GM18526 (cell line): ENCODE measurements at regions not wholly inside any gene's neighbourhood (a gene's known extent, or its start where the extent isn't known, plus 50 kb on each side); places are given as distances from the start of the nearest gene placed in this dataset.

ENCODE experiments used
- POLR2A ChIP-seq: IDR thresholded peaks from 3 replicates; pipeline ENCODE4 v1.6.1; 2011; ENCODE audit not compliant: insufficient read length; ENCODE audit errors: extremely low read depth

DNA sequence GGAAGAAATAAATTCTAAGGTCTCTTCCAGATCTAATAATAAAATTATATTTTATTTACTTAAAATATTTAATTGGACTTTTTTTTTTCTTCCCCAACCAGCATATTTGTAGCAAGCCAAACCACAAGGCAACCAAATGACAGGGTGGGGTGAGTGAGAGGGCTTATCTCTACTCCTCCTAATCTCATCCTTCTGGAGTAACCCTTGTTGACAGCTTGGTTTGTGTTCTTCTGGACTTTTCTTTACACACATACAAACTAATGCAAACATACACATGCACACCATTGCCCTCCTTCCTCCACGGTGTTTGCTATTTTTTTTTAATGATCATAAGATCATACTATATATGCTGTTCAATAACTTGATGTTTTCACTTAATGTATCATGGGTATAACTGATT lies 383.1 kb downstream of the DLEU7 start:
- TF ChIP-seq POLR2A: no peak

DNA sequence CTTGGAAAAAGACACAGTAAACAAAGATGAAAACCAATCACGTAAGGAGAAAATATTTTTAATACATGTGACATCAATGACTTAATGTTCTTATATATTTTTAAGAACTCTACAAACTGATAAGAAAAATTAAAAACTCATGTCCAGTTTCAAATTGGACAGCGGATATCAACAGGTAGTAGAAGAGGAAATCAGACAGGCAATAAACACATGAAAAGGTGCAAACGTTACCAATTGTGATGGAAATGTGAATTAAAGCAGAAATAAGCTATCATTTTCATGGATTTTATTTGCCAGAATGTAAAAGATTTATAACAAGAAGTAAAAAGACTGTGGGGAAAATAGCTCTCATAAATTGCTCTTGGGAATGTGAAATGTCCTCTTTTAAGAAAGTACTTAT lies 382.3 kb downstream of the DLEU7 start:
- TF ChIP-seq POLR2A: no peak

DNA sequence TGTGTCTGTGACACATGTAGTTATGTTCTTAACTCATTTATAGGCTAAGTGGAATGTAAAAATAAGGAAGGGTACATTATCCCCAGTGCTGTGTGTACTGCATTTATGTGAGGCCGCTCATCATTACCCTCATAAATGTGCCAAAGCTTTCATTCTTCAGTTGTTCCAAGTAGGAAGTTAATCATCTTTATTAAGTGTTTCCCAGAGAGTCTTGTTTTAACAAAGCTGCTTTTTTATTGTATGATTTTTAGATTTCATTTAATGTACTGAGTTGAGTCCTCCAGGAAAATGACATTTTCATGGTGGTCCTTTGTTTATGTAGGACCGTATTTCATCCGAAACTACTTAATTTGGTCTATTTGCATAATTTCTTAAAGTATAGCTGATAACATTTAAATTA lies 379.8 kb downstream of the DLEU7 start:
- no peak for TF ChIP-seq POLR2A

DNA sequence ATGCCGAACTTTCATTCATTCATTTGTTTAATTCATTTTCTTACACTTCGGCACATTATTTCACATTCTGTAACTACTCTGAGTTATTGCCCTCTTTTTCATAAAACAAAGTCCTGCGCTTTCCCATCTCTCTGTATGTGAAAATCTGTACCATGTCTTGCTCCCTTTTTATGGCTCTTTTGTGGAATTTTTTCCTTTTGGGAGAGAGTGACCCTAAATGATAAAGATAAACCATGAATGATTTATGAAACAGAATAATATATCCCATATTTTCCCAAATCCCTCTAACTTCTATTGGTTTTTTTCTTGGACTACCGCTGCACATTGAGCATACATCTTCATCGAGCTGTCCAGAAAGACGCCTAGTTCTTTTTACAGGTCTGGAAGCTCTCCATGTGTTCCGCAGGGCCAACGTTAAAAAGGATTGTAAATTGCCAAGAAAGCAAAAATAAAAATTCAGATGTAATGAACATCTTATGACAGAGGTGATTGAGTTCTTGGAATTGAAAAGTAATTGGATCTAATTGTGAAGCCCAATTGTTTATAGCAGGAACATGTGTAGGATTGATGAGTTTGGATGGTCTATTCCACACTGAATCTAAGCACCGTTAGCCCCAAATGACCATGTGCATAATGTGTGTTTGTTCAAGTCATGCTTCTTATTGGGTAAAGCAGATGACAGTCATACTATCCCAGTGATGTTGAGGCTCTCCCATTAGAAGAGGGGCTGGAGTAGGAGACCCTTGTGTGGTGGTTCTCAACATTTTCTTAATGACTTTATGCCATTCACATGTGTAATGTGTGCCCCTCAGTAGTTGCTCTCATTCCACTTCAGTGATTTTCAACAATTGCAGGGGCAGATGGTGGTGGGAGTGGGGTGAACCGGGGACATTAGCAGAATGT lies 378.9 kb downstream of the DLEU7 start:
- TF ChIP-seq POLR2A: no peak

DNA sequence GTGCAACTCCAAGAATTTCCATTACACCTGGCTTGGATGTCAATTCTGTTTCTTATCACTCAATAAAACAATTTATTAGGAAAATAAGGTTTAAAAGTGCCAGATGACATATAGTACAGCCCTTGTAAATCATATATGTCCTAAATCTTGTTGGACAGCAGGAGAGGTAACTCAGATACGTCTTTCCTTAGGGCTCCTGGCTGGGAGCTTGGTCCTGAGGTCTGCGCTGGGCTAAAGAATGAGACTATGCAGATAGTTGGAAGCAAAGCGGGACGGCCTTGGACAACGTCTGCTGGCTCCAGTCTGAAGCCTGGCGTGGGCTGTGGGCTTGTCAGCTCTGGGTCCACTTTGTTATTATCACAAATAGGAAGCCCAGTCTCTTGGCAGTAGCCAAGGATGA lies 377.0 kb downstream of the DLEU7 start:
- TF ChIP-seq POLR2A: no peak

DNA sequence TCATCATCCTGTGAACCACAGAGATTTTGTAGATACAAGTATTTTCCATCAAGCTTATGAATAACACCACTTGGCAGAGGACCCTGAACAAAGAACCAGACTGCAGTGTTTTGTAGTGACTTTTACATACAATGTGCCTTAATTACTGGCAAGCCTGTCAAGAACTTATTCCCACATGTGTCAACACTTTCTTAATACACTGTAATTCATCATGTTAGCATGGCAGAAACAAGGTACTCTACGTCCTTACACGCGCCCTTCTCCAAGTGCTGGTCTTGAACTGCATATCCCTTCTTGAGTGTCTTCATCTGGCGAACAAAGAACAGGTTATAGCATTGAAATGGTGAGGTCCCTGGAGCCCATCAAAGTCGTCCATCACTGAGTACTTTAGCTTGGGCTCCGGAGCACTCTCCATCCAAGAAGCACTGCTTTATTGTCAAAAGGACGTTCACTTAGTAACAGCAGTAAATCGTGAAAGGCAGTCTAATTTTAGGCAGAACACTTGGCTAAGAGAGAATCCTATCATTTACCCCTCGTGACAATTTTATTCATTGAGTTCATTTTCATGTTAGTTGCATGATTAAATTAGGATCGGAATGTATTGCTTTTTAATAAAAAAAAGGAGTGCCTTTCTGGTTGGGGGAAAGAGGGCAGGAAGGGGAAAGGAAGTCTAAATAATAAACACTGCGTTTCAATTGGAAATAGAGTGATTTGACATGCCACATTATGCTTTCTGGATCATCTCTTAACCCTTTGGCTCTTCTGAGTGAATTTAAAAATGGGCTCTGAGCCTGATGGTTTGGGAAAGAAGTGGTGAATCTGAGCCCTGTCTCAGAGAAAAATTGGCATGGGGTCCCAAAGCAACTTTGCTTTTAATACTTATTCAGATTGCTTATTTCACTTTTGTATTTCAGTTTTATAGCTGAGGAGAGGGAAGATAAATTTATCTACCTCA lies 376.1 kb downstream of the DLEU7 start:
- TF ChIP-seq POLR2A: no peak

DNA sequence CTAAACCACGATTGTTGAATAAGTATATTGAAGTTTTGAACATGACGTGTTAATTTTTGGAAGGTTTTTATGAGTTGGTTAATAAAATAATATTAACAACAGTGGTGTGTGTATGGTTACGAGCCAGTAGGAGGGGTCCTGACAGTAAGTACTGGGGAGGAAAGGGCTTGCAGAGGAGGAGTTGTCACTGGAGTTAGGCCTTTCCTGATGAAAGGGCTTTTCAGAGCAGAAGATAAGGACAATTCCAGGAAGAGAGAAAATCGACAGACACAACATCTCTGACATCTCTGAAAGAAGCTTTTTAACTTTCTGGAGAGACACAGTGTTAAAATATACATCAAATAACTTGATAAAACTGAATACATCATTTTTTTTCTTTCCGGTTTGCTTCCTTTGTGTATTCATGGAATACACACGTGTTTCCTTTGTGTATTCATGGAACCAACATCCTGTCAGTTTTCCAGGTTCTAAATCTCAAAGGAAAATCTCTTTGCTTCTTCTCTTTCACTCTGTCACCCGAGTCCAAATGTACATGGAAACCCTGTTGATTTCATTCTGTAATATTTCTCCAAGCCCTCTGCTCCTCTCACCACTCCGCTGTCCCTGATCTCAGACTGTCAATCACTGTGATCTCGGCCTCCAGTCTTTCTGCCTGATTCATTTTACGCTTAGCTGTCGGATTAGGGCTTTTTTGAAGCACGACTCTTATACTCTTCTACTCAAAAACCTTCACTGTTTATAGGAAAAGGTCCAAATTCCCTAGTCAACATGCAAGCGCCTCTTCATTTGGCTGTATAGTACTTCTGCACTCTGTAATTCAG lies 374.4 kb downstream of the DLEU7 start:
- TF ChIP-seq POLR2A: no peak

DNA sequence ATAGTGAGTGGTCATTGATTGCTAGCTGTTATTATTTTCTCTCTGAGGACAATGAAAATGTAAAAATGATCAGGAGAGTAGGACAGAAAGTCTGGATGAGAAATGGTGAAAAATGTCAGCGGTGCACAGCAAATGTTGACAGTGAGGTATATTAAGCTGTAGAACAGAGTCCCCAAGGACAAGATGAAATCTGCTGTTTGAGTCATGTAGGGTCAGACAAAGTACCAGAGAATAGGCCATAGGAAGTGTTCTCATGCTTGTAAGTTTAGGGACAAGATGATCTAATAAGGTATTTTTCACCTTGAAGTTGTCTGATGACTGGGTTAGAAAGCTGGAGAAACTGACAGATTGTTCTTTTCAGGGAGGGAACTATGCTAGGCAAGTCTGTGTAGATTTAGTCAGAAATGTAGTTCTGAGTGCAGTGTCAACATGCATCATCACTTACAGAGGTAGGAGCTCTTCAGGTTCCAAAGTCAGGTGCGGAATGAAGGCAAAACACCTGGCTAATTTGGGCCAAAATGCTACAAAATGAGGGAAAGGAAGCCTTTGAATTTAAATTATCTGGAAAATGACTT lies 369.3 kb downstream of the DLEU7 start:
- no peak for TF ChIP-seq POLR2A

DNA sequence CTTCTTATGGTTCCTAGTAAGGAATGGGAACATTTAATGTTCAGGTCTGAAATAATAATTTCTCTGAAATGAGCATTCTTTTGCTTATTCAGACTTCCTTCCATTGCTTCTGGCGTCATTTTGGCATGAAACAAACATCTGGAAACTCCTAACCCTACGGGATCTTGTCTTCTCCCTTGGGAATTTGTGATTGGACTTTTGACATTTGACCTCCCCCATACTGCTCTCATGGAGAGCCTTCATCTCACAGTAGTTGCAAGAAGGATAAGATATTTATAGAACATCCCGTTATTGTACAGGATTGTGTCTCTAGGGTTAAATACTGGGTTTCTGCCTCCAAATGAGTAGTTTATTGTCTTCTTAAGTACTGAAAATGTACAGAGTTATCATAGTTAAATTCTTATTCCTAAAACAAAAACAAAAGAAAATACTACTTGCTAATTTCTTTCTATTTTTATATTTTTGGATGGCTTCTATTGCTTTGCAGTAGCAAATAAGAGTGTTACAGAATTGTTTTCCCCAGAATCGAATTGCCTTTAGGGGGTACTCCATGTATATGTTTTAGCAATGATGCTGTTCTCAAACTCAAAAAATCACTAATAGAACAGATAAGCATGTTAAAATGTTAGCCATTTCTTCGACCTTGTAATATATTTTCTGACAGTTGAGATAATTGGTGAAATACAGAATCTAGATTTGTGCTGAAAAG lies 366.8 kb downstream of the DLEU7 start:
- TF ChIP-seq POLR2A: no peak

DNA sequence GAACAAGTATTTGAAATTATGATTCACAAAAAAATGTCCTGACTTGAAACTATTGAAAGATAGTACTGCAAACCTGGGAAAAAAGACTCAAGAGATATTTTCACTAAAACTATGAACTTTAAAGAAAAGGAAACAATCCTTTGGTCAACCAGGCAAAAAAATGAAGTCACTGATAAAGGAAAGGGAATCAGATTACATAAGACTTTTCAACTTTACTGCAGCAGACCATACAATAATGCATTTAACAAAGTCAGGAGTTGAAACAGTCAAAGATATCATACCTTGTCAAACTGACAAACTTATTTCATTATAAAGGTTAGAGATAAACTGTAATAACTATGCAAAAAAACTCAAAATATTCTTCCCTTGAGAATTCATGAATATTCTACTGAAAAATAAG lies 361.6 kb downstream of the DLEU7 start:
- TF ChIP-seq POLR2A: no peak

DNA sequence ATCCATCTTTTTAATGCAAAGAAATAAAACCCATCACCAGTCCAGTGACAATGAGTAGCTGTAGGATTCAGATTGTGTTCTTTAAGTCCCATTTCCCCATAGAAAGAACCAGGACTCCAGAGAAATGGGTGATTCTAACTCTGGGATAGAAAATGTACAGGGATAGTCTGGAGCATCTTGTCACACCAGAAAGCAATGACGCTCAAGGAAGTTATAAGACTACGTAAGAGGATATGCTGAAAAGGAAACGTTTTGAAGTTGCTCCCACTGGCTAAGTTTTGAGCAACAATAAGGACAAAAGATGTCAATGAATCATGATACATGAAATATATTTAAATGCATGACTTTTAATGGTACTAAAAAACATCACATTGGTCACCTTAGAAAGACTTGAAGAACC lies 360.1 kb downstream of the DLEU7 start:
- no peak for TF ChIP-seq POLR2A

DNA sequence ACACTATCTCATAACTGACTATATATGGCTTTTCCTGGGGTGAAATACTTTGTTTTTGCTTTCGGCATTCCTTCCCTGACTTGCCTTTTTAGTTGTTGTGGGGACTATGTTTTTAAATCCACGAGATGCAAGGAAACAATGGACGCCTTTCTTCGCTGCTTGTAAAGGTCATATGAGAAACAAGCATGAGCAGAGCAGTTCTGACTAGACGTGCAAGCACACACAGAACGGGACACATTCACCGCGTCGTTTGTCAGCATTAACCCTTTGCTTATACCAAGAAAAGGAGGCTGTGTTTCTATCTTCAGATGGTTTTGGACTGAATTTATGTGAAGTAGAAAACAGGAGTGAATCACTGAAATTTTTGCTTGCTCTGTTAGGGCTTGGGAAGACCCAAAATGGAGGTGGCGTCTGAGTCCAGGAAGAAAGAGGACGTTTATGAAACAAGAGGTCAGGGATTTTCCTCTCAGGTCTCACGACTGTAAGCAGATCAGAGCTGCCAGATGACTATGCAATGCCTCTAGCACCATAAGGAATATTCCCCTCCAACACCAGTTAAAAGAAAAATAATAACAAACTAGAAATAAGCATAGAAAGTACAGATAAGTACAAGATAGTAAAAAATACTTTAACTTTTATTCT lies 358.9 kb downstream of the DLEU7 start:
- no peak for TF ChIP-seq POLR2A

DNA sequence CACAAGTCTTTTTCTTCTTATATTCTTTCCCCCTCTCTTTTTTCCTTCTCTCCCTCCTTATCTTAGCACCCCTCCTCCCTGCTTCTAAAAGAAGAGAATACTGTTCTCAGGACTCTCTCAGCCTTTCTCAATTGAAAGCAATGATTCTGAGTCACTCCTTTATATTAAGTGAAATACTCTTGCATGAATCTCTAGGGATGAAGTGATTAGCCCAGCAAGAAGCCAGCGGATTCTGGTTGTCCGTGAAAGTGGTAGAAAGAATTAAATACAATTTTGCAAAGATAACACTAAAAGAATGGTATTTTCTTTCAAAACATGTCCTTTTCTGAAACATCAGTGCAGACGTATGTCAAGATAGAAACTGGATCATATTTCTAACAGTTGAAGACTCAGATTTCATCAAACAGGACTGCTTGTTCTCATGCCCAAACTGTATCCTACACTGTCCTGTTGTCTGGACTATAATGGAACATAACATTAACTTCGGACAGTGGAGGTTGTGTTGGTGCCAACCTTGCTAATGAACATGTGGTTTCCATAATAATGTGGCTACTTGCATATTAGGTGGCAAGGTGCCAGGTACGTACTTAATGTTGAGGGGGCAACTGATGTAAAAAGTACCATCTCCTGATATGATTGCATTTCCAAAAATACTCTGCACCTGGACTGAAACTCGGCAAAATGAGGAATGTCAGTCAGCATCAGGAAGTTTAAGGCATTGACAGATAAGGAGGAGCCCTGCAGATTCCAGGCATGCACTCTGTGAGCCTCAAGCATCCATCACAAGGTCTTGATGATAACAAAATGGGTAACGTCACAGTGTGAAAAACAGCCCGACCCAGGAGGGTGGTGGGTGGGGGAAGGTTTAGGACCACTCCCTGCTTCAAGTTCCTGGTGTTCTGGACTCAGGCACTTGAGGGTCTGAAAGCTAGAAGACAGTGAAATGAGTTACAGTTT lies 357.2 kb downstream of the DLEU7 start:
- TF ChIP-seq POLR2A: no peak

DNA sequence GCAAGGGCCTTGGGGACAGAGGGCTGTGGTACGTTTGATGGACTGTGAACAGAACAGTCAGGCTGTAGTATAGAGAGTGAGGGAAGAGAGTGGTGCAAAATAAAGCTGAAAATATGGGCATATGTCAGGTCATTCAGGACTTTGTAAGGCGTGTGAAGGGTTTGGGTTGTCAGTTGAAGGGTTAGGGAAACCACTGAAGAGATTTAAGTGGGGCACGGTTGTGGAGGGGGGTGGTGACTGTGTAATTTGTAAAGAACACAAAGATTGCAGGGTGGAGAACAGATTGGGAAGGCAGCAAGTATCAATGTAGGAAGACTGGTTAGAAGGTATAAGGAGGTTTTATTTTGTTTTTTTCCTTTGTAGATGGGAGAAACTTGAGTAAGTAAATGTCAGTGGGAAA lies 349.8 kb downstream of the DLEU7 start:
- no peak for TF ChIP-seq POLR2A
